H1 (cell line): ENCODE measurements at regions not wholly inside any gene's neighbourhood (a gene's known extent, or its start where the extent isn't known, plus 50 kb on each side); places are given as distances from the start of the nearest gene placed in this dataset.
A peak's percentile ranks its signal among the peaks of the same experiment; 100 is the strongest.

Experiments used
- ATF2 ChIP-seq: IDR thresholded peaks from 2 replicates; pipeline ENCODE4 v1.6.1; 2012; ENCODE audit warnings: low read length, inconsistent platforms
- BACH1 ChIP-seq: IDR thresholded peaks from 2 replicates; pipeline ENCODE4 v1.6.1; 2012; ENCODE audit warnings: low read length, improper control_type of control experiment
- CREB1 ChIP-seq: IDR thresholded peaks from 2 replicates; pipeline ENCODE4 v1.6.1; 2012; ENCODE audit warnings: inconsistent platforms
- POLR2AphosphoS5 ChIP-seq: IDR thresholded peaks from 2 replicates; pipeline ENCODE4 v1.6.1; 2011; ENCODE audit warnings: low read depth, low read length
- SIX5 ChIP-seq: IDR thresholded peaks from 2 replicates; pipeline ENCODE4 v1.6.1; 2011; ENCODE audit warnings: mild to moderate bottlenecking, low read depth, low read length

DNA sequence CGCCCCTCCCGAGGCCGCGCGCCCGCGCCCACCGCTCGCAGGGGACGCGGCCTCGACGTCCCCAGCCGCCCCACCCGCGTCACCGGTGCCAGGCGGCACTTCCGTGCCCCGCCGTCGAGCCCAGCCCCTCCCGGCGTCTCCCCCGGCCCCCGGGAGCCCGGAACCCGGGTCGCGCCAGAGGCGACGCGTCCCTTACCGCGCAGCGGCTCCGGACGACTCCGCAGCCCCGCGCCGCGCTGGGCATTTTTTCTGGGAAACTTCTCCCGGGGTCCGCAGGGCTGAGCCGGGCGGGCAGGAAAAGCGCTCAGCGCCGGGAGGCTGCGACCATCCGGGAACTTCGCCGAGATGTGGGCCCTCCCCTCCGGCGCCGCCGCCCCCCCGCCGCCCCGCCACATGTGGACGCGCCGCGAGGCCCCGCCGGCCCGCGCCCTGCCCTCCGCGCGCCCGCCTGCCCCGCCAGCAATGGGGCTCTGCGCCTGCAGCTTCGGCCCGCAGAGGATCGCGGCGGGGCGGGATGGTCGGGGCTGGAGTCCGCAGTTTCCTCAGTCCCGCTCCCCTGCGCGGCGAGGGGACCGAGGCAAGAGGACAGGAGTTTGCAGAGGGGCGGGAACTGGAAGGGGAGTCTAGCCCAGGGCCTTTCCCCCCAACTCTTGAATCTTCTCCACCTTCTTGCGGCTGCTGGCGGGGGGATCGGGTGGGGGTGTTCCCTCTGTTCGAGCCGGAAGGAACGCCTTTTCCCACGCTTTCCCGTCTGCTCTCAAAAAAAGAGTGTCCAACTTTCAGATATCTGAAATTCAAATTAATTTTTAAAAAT, 81.5 kb downstream of the CHRNA1 start (continued):
- no peak for TF ChIP-seq ATF2
- TF ChIP-seq CREB1: peak; percentile 40; the same call in 1 of the 2 replicates
- no peak for TF ChIP-seq BACH1
- TF ChIP-seq SIX5: no peak
- no peak for TF ChIP-seq POLR2AphosphoS5
- TF ChIP-seq, all 59 proteins: peak for 5
